Thyroid gland (tissue), 4 donors: ENCODE measurements at regions not wholly inside any gene's neighbourhood (a gene's known extent, or its start where the extent isn't known, plus 50 kb on each side); places are given as distances from the start of the nearest gene placed in this dataset.
"Not testable (repeated sequence)": the region's sequence is repeated elsewhere in the genome, so short reads cannot be mapped to it uniquely, and the experiment has no call there.

Experiments used
- CTCF ChIP-seq, 6 experiments: fragments of 200-600 bp in 3 of 6; fragments of 450-650 bp in 3 of 6; sonication (generic) in 3 of 6; IDR thresholded peaks; one replicate each; pipeline ENCODE4 v1.5.1; 2016 to 2019; ENCODE audit warnings: antibody characterized with exemption in 6 of 6, mild to moderate bottlenecking in 2 of 6, inconsistent platforms in 1 of 6, moderate library complexity in 1 of 6
- POLR2A ChIP-seq, 2 donors: fragments of 450-650 bp; IDR thresholded peaks; one replicate each; pipeline ENCODE4 v1.6.1; 2017; ENCODE audit warnings: antibody characterized with exemption in 2 of 2, mild to moderate bottlenecking in 2 of 2, moderate library complexity in 1 of 2

GRCh38 chr20:30551236-30551635 is 706.2 kb upstream of the DEFB115 start:
- TF ChIP-seq CTCF, POLR2A (IDR thresholded peaks at IDR 0.05): not testable (repeated sequence)
